HG02981 (cell line): ENCODE measurements at regions not wholly inside any gene's neighbourhood (a gene's known extent, or its start where the extent isn't known, plus 50 kb on each side); places are given as distances from the start of the nearest gene placed in this dataset.

Experiments
- ATAC-seq: cut with Tn5 transposase; IDR thresholded peaks from one replicate; pipeline ENCODE4 v1.9.1; 2021; ENCODE audit warnings: mild to moderate bottlenecking, moderate library complexity; ENCODE audit not compliant: unreplicated experiment

- no peak for ATAC-seq
Measured at GRCh38 chr12:118748478-118749380, 232.6 kb upstream of the SRRM4 start.

GRCh38 chr12:118749646-118750045 lies 231.7 kb upstream of the SRRM4 start:
- ATAC-seq: no peak

GRCh38 chr12:118750666-118751065 lies 230.7 kb upstream of the SRRM4 start:
- no peak for ATAC-seq

GRCh38 chr12:118751355-118751754 lies 230.0 kb upstream of the SRRM4 start:
- ATAC-seq: no peak

- no peak for ATAC-seq
Measured at GRCh38 chr12:118760623-118761022, 220.7 kb upstream of the SRRM4 start.

- ATAC-seq: no peak
Measured at GRCh38 chr12:118763234-118763633, 218.1 kb upstream of the SRRM4 start.

GRCh38 chr12:118773956-118774723 lies 207.2 kb upstream of the SRRM4 start:
- ATAC-seq: no peak

GRCh38 chr12:118777504-118777903 lies 203.8 kb upstream of the SRRM4 start:
- ATAC-seq: no peak

GRCh38 chr12:118778077-118778476 lies 203.3 kb upstream of the SRRM4 start:
- ATAC-seq: no peak

- no peak for ATAC-seq
Measured at GRCh38 chr12:118780939-118781338, 200.4 kb upstream of the SRRM4 start.

GRCh38 chr12:118781692-118782091 lies 199.6 kb upstream of the SRRM4 start:
- no peak for ATAC-seq

GRCh38 chr12:118783703-118784102 lies 197.6 kb upstream of the SRRM4 start:
- no peak for ATAC-seq

- no peak for ATAC-seq
Measured at GRCh38 chr12:118790578-118790977, 190.8 kb upstream of the SRRM4 start.

- ATAC-seq: no peak
Measured at GRCh38 chr12:118813778-118814357, 167.5 kb upstream of the SRRM4 start.

- ATAC-seq: no peak
Measured at GRCh38 chr12:118816296-118816695, 165.0 kb upstream of the SRRM4 start.

- no peak for ATAC-seq
Measured at GRCh38 chr12:118821386-118821925, 159.9 kb upstream of the SRRM4 start.

- no peak for ATAC-seq
Measured at GRCh38 chr12:118822512-118822911, 158.8 kb upstream of the SRRM4 start.

GRCh38 chr12:118827047-118827446 lies 154.3 kb upstream of the SRRM4 start:
- no peak for ATAC-seq

GRCh38 chr12:118827606-118828005 lies 153.7 kb upstream of the SRRM4 start:
- no peak for ATAC-seq

- no peak for ATAC-seq
Measured at GRCh38 chr12:118830296-118830695, 151.0 kb upstream of the SRRM4 start.

GRCh38 chr12:118835926-118836325 lies 145.4 kb upstream of the SRRM4 start:
- ATAC-seq: no peak
